Breast epithelium (tissue), 4 donors: ENCODE measurements at regions not wholly inside any gene's neighbourhood (a gene's known extent, or its start where the extent isn't known, plus 50 kb on each side); places are given as distances from the start of the nearest gene placed in this dataset.

Experiments used
- DNase-seq, 2 donors: peaks; one replicate each; pipeline ENCODE4 v3.0.0-alpha.2; 2019; ENCODE audit warnings: low spot score in 2 of 2
- H3K27ac ChIP-seq, 2 donors: fragments of 200-600 bp; sonication (generic) in 1 of 2; one replicate each; pipeline ENCODE4 v1.5.1; 2016 to 2019; ENCODE audit warnings: mild to moderate bottlenecking in 1 of 2
- H3K27me3 ChIP-seq, 2 donors: fragments of 200-600 bp; sonication (generic) in 1 of 2; one replicate each; pipeline versions ENCODE4 v1.5.1 to v1.6.0; 2017 to 2019; ENCODE audit warnings: control low read depth in 1 of 2, mild to moderate bottlenecking in 1 of 2
- H3K36me3 ChIP-seq: fragments of 200-600 bp; one replicate; pipeline ENCODE4 v1.5.1; 2019
- H3K4me1 ChIP-seq, 2 donors: fragments of 200-600 bp; sonication (generic); one replicate each; pipeline ENCODE4 v1.5.1; 2016 to 2019; ENCODE audit warnings: control low read depth in 1 of 2
- H3K4me3 ChIP-seq, 3 donors: fragments of 200-600 bp; sonication (generic); 1 replicate in 2 of 3; 2 replicates in 1 of 3; pipeline ENCODE4 v1.5.1; 2016 to 2019; ENCODE audit warnings: mild to moderate bottlenecking in 3 of 3, moderate library complexity in 2 of 3
- H3K9me3 ChIP-seq, 2 donors: fragments of 200-600 bp; sonication (generic) in 1 of 2; one replicate each; pipeline ENCODE4 v1.5.1; 2016 to 2019; ENCODE audit warnings: control low read depth in 1 of 2
- POLR2A ChIP-seq: fragments of 450-650 bp; IDR thresholded peaks from one replicate; pipeline ENCODE4 v1.6.1; 2016; ENCODE audit warnings: antibody characterized with exemption, mild to moderate bottlenecking, moderate library complexity
- POLR2AphosphoS5 ChIP-seq, 3 donors: sonication (generic); formaldehyde crosslinking; IDR thresholded peaks; one replicate each; pipeline ENCODE4 v1.6.1; 2017; ENCODE audit warnings: antibody characterized with exemption in 3 of 3
- intact Hi-C: fragments of 100-400 bp; cut with DNase I; formaldehyde crosslinking; loops from one replicate; pipeline ENCODE4 v1.15.1; 2023; ENCODE audit warnings: low total_unique reads
- TF ChIP-seq, protein P1 (sequence below), 3 donors: fragments of 450-650 bp; IDR thresholded peaks; one replicate each; pipeline ENCODE4 v1.5.1; 2016 to 2017; ENCODE audit warnings: antibody characterized with exemption in 3 of 3, mild to moderate bottlenecking in 3 of 3, moderate library complexity in 3 of 3

DNA sequence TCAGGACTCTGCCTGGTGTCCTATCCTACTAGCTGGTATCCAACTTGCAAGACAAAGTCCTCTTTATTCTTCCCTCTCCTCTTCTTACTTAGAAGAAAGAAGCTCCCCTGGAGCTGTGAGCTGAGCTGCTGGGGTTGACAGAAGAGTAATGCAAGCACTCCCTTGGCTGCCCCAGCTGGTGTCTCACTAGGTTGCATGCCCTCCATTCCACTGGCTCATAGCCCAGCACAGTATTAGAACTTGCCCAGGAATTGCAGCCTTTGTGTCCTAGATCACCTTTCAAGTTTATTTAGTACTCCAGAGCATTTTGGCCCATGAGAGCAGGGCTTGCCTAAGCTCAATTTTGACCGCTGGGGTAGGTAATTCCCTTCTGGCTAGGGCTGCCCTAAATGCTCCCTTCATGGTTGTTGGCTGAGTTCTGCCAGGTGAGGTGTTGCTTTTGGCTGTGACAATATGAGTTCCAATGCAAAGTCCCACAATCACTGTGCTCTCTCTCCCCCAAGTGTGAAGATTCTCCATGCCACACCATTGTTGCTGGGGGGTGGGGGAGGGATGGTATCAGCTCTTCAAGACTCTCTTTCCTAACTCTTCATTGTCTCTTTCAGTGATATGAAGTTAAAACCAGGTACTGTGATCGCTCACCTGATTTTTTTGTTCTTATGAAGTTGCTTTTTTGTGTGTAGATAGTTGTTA, 317.4 kb upstream of the DDHD1 start:
- Histone ChIP-seq H3K4me1 (no peaks in the 10 kb centered on the region), H3K36me3 (no peaks in the 10 kb centered on the region), H3K27ac (no peak overlapping the region), H3K9me3 (no peaks in the 10 kb centered on the region), H3K27me3 (no peaks in the 10 kb centered on the region), H3K4me3 (no peak overlapping the region)
- intact Hi-C loops = no loop called here
- DNase-seq = peak in 1 of 2 donors; percentile 56
- TF ChIP-seq POLR2AphosphoS5 (IDR thresholded peaks at IDR 0.05) (no peak), POLR2A (no peak)
- TF ChIP-seq, protein P1, sequence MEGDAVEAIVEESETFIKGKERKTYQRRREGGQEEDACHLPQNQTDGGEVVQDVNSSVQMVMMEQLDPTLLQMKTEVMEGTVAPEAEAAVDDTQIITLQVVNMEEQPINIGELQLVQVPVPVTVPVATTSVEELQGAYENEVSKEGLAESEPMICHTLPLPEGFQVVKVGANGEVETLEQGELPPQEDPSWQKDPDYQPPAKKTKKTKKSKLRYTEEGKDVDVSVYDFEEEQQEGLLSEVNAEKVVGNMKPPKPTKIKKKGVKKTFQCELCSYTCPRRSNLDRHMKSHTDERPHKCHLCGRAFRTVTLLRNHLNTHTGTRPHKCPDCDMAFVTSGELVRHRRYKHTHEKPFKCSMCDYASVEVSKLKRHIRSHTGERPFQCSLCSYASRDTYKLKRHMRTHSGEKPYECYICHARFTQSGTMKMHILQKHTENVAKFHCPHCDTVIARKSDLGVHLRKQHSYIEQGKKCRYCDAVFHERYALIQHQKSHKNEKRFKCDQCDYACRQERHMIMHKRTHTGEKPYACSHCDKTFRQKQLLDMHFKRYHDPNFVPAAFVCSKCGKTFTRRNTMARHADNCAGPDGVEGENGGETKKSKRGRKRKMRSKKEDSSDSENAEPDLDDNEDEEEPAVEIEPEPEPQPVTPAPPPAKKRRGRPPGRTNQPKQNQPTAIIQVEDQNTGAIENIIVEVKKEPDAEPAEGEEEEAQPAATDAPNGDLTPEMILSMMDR (IDR thresholded peaks at IDR 0.05) = no peak

DNA sequence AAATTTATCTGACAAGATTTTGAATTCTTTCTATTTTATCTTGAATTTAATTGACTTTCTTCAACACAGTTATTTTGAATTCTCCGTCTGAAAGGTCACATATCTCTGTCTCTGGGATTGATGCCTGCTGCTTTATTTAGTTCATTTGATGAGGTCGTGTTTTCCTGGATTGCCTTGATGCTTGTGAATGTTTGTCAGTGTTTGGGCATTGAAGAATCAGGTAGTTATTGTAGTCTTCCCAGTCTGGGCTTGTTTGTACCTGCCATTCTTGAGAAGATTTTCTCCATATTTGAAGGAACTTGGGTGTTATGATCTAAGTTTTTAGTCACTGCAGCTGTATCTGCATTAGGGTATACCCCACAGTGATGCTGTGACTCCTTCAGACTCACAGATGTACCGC, 315.8 kb upstream of the DDHD1 start:
- intact Hi-C loops = no loop called here

DNA sequence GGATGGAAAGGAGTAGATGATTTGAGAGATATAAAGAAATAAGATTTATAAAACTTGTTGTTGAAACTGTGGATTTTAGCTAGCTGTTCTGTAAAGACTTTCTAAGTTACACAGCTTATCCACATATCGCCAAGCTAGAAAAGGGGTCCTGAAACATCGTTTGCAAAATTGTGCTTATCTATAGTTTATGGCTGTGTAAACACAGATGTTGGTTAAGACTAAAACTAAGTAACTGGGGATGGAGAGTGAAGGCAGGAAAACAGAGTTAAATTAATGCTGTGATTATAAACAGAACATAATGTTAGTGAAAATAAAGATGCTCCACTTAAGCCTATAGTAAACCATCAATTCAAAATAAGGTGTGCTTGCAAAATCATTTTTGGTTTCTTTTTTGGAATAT, 311.3 kb upstream of the DDHD1 start:
- H3K4me3 ChIP-seq = no peak overlapping the region
- no peaks in the 10 kb centered on the region for H3K27me3 ChIP-seq
- DNase-seq = no peak
- no peaks in the 10 kb centered on the region for H3K36me3 ChIP-seq
- H3K9me3 ChIP-seq = no peaks in the 10 kb centered on the region
- no peak for TF ChIP-seq POLR2AphosphoS5 (IDR thresholded peaks at IDR 0.05)
- TF ChIP-seq POLR2A = no peak
- TF ChIP-seq, protein P1 (IDR thresholded peaks at IDR 0.05) = no peak
- no peak overlapping the region for H3K27ac ChIP-seq
- no peaks in the 10 kb centered on the region for H3K4me1 ChIP-seq
- intact Hi-C loops = no loop called here

More for the DNA sequence above, 315.8 kb upstream of the DDHD1 start:
- Histone ChIP-seq H3K4me1 (no peaks in the 10 kb centered on the region), H3K36me3 (no peaks in the 10 kb centered on the region), H3K27ac (no peak overlapping the region), H3K9me3 (no peaks in the 10 kb centered on the region), H3K27me3 (no peaks in the 10 kb centered on the region), H3K4me3 (no peak overlapping the region)
- no peak for TF ChIP-seq POLR2AphosphoS5 (IDR thresholded peaks at IDR 0.05)
- TF ChIP-seq, protein P1 (IDR thresholded peaks at IDR 0.05) = no peak
- no peak for TF ChIP-seq POLR2A
- DNase-seq = no peak

DNA sequence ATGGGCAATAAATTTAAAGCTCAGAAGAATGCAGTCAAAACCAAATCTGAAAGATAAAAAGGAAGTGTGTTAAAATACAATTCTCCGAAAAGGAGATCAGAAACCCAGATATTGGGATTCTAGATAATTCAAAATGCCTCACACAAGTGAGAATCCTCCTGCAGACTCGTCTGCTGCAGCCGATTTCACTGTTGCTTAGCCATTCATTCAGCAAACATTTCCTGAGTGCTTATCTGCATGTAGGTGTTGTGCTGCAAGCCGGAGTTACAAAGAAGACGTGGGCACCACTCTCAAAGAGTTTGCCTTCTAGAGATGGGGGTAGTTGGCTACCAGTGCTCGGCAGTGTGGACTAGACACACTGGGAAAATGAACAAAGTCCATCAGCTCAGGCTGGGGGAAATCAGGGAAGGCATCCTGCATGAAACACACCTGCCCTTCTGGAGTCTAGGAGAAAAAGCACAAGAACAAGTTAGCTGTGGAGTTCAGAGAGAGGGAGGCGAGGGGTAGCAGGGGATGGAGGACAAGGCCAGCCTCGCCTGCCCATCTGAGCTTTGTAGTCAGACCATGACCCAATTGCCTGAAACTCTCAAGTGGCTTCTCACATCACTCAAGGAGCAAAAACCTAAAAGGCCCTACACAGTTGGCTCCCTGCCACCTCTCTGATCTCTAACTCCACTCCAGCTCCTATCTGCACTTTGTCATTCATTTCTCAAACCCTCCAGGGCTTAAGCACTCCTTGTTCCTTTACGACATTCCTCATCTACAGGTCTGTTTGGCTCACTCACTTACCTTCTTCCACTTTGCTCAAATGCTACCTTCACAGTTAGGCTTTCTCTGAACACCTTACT, 310.0 kb upstream of the DDHD1 start:
- DNase-seq = no peak
- no peaks in the 10 kb centered on the region for H3K4me1 ChIP-seq

More for the DNA sequence above, 310.0 kb upstream of the DDHD1 start:
- no peak overlapping the region for H3K27ac ChIP-seq
- intact Hi-C loops = no loop called here
- TF ChIP-seq, protein P1 (IDR thresholded peaks at IDR 0.05) = no peak
- TF ChIP-seq POLR2A = no peak
- no peak for TF ChIP-seq POLR2AphosphoS5 (IDR thresholded peaks at IDR 0.05)
- no peaks in the 10 kb centered on the region for H3K27me3 ChIP-seq
- no peak overlapping the region for H3K4me3 ChIP-seq
- no peaks in the 10 kb centered on the region for H3K36me3 ChIP-seq
- H3K9me3 ChIP-seq = no peaks in the 10 kb centered on the region
